ENCODE measurements at regions not wholly inside any gene's neighbourhood (a gene's known extent, or its start where the extent isn't known, plus 50 kb on each side); places are given as distances from the start of the nearest gene placed in this dataset.

GRCh38 chr15:93165734-93166470, 76.9 kb upstream of the RGMA start:
- no peak for DNase-seq (ENCODE audit: low read depth)
- TF ChIP-seq CTCF (IDR thresholded peaks at IDR 0.05; ENCODE audit: insufficient read depth, low read depth, low read length), result no peak
- H3K36me3 ChIP-seq (ENCODE audit: control insufficient read depth, insufficient read depth, low read length), result no peaks in the 10 kb centered on the region
- POLR2A ChIA-PET, result no interaction called here
- no peaks in the 10 kb centered on the region for H3K27me3 ChIP-seq (ENCODE audit: control insufficient read depth, insufficient read depth, low read length)
- H3K4me3 ChIP-seq (ENCODE audit: low read depth, low read length), result no peak overlapping the region
- CTCF ChIA-PET, result no interaction called here

GRCh38 chr15:93164409-93164808, 75.4 kb upstream of the RGMA start:
- Histone ChIP-seq H3K27me3 (ENCODE audit: control insufficient read depth, insufficient read depth, low read length) (no peaks in the 10 kb centered on the region), H3K4me3 (ENCODE audit: low read depth, low read length) (no peak overlapping the region), H3K36me3 (ENCODE audit: control insufficient read depth, insufficient read depth, low read length) (no peaks in the 10 kb centered on the region)
- no peak for TF ChIP-seq CTCF (IDR thresholded peaks at IDR 0.05; ENCODE audit: insufficient read depth, low read depth, low read length)
- ChIA-PET POLR2A (no interaction called here), CTCF (no interaction called here)
- DNase-seq (ENCODE audit: low read depth), result no peak

GRCh38 chr15:93162560-93162959, 73.5 kb upstream of the RGMA start:
- Histone ChIP-seq H3K36me3 (ENCODE audit: control insufficient read depth, insufficient read depth, low read length) (no peaks in the 10 kb centered on the region), H3K27me3 (ENCODE audit: control insufficient read depth, insufficient read depth, low read length) (no peaks in the 10 kb centered on the region), H3K4me3 (ENCODE audit: low read depth, low read length) (no peak overlapping the region)
- ChIA-PET POLR2A (no interaction called here), CTCF (no interaction called here)
- no peak for DNase-seq (ENCODE audit: low read depth)
- no peak for TF ChIP-seq CTCF (IDR thresholded peaks at IDR 0.05; ENCODE audit: insufficient read depth, low read depth, low read length)

- POLR2A ChIA-PET, result no interaction called here
- TF ChIP-seq CTCF (IDR thresholded peaks at IDR 0.05; ENCODE audit: insufficient read depth, low read depth, low read length), result no peak
- Histone ChIP-seq H3K36me3 (ENCODE audit: control insufficient read depth, insufficient read depth, low read length) (no peaks in the 10 kb centered on the region), H3K4me3 (ENCODE audit: low read depth, low read length) (no peak overlapping the region), H3K27me3 (ENCODE audit: control insufficient read depth, insufficient read depth, low read length) (no peaks in the 10 kb centered on the region)
- DNase-seq (ENCODE audit: low read depth), result no peak
- CTCF ChIA-PET, result no interaction called here
Measured at GRCh38 chr15:93159930-93160329, 70.9 kb upstream of the RGMA start.

- no peak for DNase-seq (ENCODE audit: low read depth)
- Histone ChIP-seq H3K4me3 (ENCODE audit: low read depth, low read length) (no peak overlapping the region), H3K36me3 (ENCODE audit: control insufficient read depth, insufficient read depth, low read length) (no peaks in the 10 kb centered on the region), H3K27me3 (ENCODE audit: control insufficient read depth, insufficient read depth, low read length) (no peaks in the 10 kb centered on the region)
- POLR2A ChIA-PET, result no interaction called here
- CTCF ChIA-PET, result interaction anchor here (0.6 to 0.7 kb wide), 2 partner anchors 128 to 723 kb away, joined by 3 to 4 read pairs; no protein-coding TSS in a partner anchor
- no peak for TF ChIP-seq CTCF (IDR thresholded peaks at IDR 0.05; ENCODE audit: insufficient read depth, low read depth, low read length)
Measured at GRCh38 chr15:93158097-93158900, 69.3 kb upstream of the RGMA start.

All from BJ (cell line).